GM12892 (cell line): ENCODE measurements at regions not wholly inside any gene's neighbourhood (a gene's known extent, or its start where the extent isn't known, plus 50 kb on each side); places are given as distances from the start of the nearest gene placed in this dataset.

Experiments used
- POLR2A ChIP-seq: IDR thresholded peaks from 2 replicates; pipeline ENCODE4 v1.6.1; 2011; ENCODE audit warnings: low read depth, low read length, control low read depth
- TAF1 ChIP-seq: IDR thresholded peaks from 2 replicates; pipeline ENCODE4 v1.6.1; 2011; ENCODE audit warnings: low read depth, mild to moderate bottlenecking, control low read depth, low read length, borderline replicate concordance

GRCh38 chr15:87638554-87639083 is 617.9 kb downstream of the NTRK3 start:
- TF ChIP-seq TAF1: no peak
- TF ChIP-seq POLR2A: no peak
